Fibroblast of pulmonary artery (primary cell): ENCODE measurements at regions not wholly inside any gene's neighbourhood (a gene's known extent, or its start where the extent isn't known, plus 50 kb on each side); places are given as distances from the start of the nearest gene placed in this dataset.

ENCODE experiments used
- DNase-seq: peaks from one replicate; pipeline ENCODE4 v3.0.0-alpha.2; 2010; ENCODE audit warnings: low read depth
- H3K4me3 ChIP-seq: replicated peaks from 2 replicates; pipeline ENCODE4 v1.5.1; 2011; ENCODE audit warnings: low read depth, mild to moderate bottlenecking, control low read depth, low read length, moderate library complexity
- CTCF ChIP-seq: IDR thresholded peaks from 2 replicates; pipeline ENCODE4 v1.5.1; 2011; ENCODE audit warnings: mild to moderate bottlenecking, control low read depth, low read length, inconsistent platforms; ENCODE audit errors: missing control alignments

- DNase-seq = no peak
- TF ChIP-seq CTCF = no peak
- H3K4me3 ChIP-seq = no peak overlapping the region
Measured at GRCh38 chr18:41297740-41298139, 657.3 kb upstream of the PIK3C3 start.

- no peak overlapping the region for H3K4me3 ChIP-seq
- DNase-seq = no peak
- no peak for TF ChIP-seq CTCF
Measured at GRCh38 chr18:41269294-41269693, 685.7 kb upstream of the PIK3C3 start.

GRCh38 chr18:41268271-41268670, 686.8 kb upstream of the PIK3C3 start:
- H3K4me3 ChIP-seq = no peak overlapping the region
- TF ChIP-seq CTCF = no peak
- no peak for DNase-seq

GRCh38 chr18:41266616-41267015, 688.4 kb upstream of the PIK3C3 start:
- no peak for TF ChIP-seq CTCF
- H3K4me3 ChIP-seq = no peak overlapping the region
- peak; percentile 90 for DNase-seq

GRCh38 chr18:41266204-41266603, 688.8 kb upstream of the PIK3C3 start:
- H3K4me3 ChIP-seq = no peak overlapping the region
- TF ChIP-seq CTCF = no peak
- no peak for DNase-seq

GRCh38 chr18:41265047-41265446, 690.0 kb upstream of the PIK3C3 start:
- no peak for TF ChIP-seq CTCF
- no peak overlapping the region for H3K4me3 ChIP-seq
- peak; percentile 23 for DNase-seq

- DNase-seq = peak; percentile 32
- no peak overlapping the region for H3K4me3 ChIP-seq
- no peak for TF ChIP-seq CTCF
Measured at GRCh38 chr18:41263956-41264355, 691.1 kb upstream of the PIK3C3 start.
